K562 (cell line): ENCODE measurements at regions not wholly inside any gene's neighbourhood (a gene's known extent, or its start where the extent isn't known, plus 50 kb on each side); places are given as distances from the start of the nearest gene placed in this dataset.

Source experiments
- ATAC-seq: fragments of 200-7000 bp; cut with Tn5 transposase; 3 replicates; pipeline ENCODE4 v1.9.1; 2020; ENCODE audit warnings: moderate library complexity
- BruUV-seq: library from RNA; stranded (reverse); fragments of 400-500 nt; replicated peaks from 2 replicates; lab custom pipeline; 2021; lab: Mats Ljungman, UMichigan
- CTCF ChIA-PET: fragments of 300-600 bp; formaldehyde crosslinking; extraction: SDS; loops from one replicate; lab custom pipeline; 2021; ENCODE audit warnings: low intra/inter-chr PET ratio; lab: Yijun Ruan, JAX
- POLR2A ChIA-PET: fragments of 300-600, 350-650 bp; sonication (Branson Sonifier 250); formaldehyde crosslinking; extraction: SDS; loops from one replicate; lab custom pipeline; 2021; ENCODE audit warnings: antibody characterized with exemption, inconsistent platforms; lab: Yijun Ruan, JAX
- DNase-seq, 4 experiments: peaks; one replicate each; pipeline versions ENCODE4 v3.0.0 to v3.0.0-alpha.2; 2011 to 2018; ENCODE audit warnings: low spot score in 3 of 4, mixed read lengths in 3 of 4; ENCODE audit errors: extremely low read depth in 1 of 4
- FAIRE-seq: peaks from 2 replicates; lab custom pipeline; 2011; peaks lifted over from hg19 to GRCh38; lab: Jason Lieb, UNC
- H2AFZ ChIP-seq: 2 replicates; pipeline ENCODE4 v1.6.0; 2011; ENCODE audit warnings: low read depth, low read length, control low read depth, inconsistent platforms
- H3K27ac ChIP-seq: fragments of 200-600 bp; 3 replicates; pipeline ENCODE4 v1.8.0; 2011; ENCODE audit warnings: low read depth, mild to moderate bottlenecking, control low read depth, inconsistent platforms, low read length, moderate library complexity, mixed read lengths; ENCODE audit errors: extremely low read depth
- H3K27me3 ChIP-seq, 2 experiments: fragments of 300-600 bp in 1 of 2; 2 replicates in 1 of 2; 3 replicates in 1 of 2; pipeline versions ENCODE4 v1.6.0 to v1.8.0; 2011; ENCODE audit warnings: inconsistent platforms in 2 of 2, low read length in 2 of 2, mild to moderate bottlenecking in 1 of 2, mixed read lengths in 1 of 2, moderate library complexity in 1 of 2; ENCODE audit not compliant: control insufficient read depth in 2 of 2, insufficient read depth in 2 of 2
- H3K36me3 ChIP-seq: fragments of 300-600 bp; 3 replicates; pipeline ENCODE4 v1.8.0; 2011; ENCODE audit warnings: mild to moderate bottlenecking, low read length, inconsistent platforms; ENCODE audit not compliant: control insufficient read depth, insufficient read depth
- H3K4me1 ChIP-seq, 2 experiments: fragments of 200-600 bp in 1 of 2; replicated peaks in 1 of 2; 2 replicates in 1 of 2; 3 replicates in 1 of 2; pipeline versions ENCODE4 v1.5.1 to v1.8.0; 2011; ENCODE audit warnings: inconsistent platforms in 2 of 2, low read length in 2 of 2, mild to moderate bottlenecking in 1 of 2, mixed read lengths in 1 of 2, moderate library complexity in 1 of 2; ENCODE audit not compliant: control insufficient read depth in 2 of 2, insufficient read depth in 2 of 2
- H3K4me2 ChIP-seq: 2 replicates; pipeline ENCODE4 v1.6.1; 2011; ENCODE audit warnings: low read length, control low read depth, inconsistent platforms, mixed read lengths; ENCODE audit not compliant: insufficient read depth
- H3K4me3 ChIP-seq: fragments of 200-600 bp; sonication (generic), shearing (Covaris generic); 2 replicates; pipeline ENCODE4 v1.5.1; 2016; ENCODE audit warnings: control low read depth, inconsistent platforms
- H3K79me2 ChIP-seq: fragments of 200-600 bp; 3 replicates; pipeline ENCODE4 v1.8.0; 2011; ENCODE audit warnings: low read length, inconsistent platforms; ENCODE audit not compliant: control insufficient read depth, insufficient read depth
- H3K9ac ChIP-seq, 2 experiments: 2 replicates each; pipeline versions ENCODE4 v1.6.0 to v1.6.1; 2011; ENCODE audit warnings: low read depth in 2 of 2, low read length in 2 of 2, control low read depth in 1 of 2, inconsistent platforms in 1 of 2, mild to moderate bottlenecking in 1 of 2, mixed read lengths in 1 of 2; ENCODE audit not compliant: insufficient read depth in 1 of 2
- H3K9me1 ChIP-seq: one replicate; pipeline ENCODE4 v1.6.0; 2011; ENCODE audit warnings: inconsistent platforms, mild to moderate bottlenecking, low read length, moderate library complexity; ENCODE audit not compliant: control insufficient read depth, insufficient read depth
- H3K9me3 ChIP-seq: replicated peaks from 2 replicates; pipeline ENCODE4 v1.5.1; 2011; ENCODE audit warnings: low read depth, low read length, inconsistent platforms; ENCODE audit not compliant: control insufficient read depth, insufficient read depth
- H4K20me1 ChIP-seq: replicated peaks from 2 replicates; pipeline ENCODE4 v1.6.1; 2011; ENCODE audit warnings: low read length, inconsistent platforms, mixed read lengths; ENCODE audit not compliant: control insufficient read depth, insufficient read depth
- BCLAF1 ChIP-seq, 2 experiments: fragments of 450-650 bp in 1 of 2; IDR thresholded peaks; 2 replicates each; pipeline ENCODE4 v1.6.1; 2011 to 2017; ENCODE audit warnings: low read depth in 2 of 2, antibody characterized with exemption in 1 of 2, borderline replicate concordance in 1 of 2, low read length in 1 of 2, mild to moderate bottlenecking in 1 of 2, mixed read lengths in 1 of 2; ENCODE audit not compliant: control insufficient read depth in 1 of 2
- CHD2 ChIP-seq: IDR thresholded peaks from 2 replicates; pipeline ENCODE4 v1.6.1; 2011; ENCODE audit warnings: low read depth, low read length
- CREM ChIP-seq: IDR thresholded peaks from 2 replicates; pipeline ENCODE4 v1.6.1; 2014; ENCODE audit warnings: antibody characterized with exemption, low read depth
- E4F1 ChIP-seq: fragments of 250-450 bp; sonication (Bioruptor Pico); IDR thresholded peaks from 2 replicates; pipeline ENCODE4 v1.5.0; 2021; ENCODE audit warnings: mild to moderate bottlenecking, borderline replicate concordance
- ETV1 ChIP-seq: fragments of 450-650 bp; conservative IDR thresholded peaks from 2 replicates; pipeline ENCODE4 v1.6.1; 2016; ENCODE audit warnings: missing genetic modification characterization, control low read depth, low read depth, missing compliant biosample characterization
- GABPA ChIP-seq: fragments of 200-800 bp; sonication (Bioruptor generic); conservative IDR thresholded peaks from 2 replicates; pipeline ENCODE4 v1.6.1; 2016; ENCODE audit warnings: low read depth, missing genetic modification characterization, missing compliant biosample characterization
- MTA1 ChIP-seq: fragments of 450-650 bp; IDR thresholded peaks from 2 replicates; pipeline ENCODE4 v1.6.1; 2017; ENCODE audit warnings: borderline replicate concordance
- MTA3 ChIP-seq: fragments of 450-650 bp; formaldehyde crosslinking; IDR thresholded peaks from 2 replicates; pipeline ENCODE4 v1.6.1; 2017; ENCODE audit warnings: mild to moderate bottlenecking, borderline replicate concordance
- NFATC3 ChIP-seq: fragments of 450-650 bp; IDR thresholded peaks from 2 replicates; pipeline ENCODE4 v1.6.1; 2017; ENCODE audit warnings: mild to moderate bottlenecking
- PHF8 ChIP-seq: fragments of 200-600 bp; sonication (generic); IDR thresholded peaks from 2 replicates; pipeline ENCODE4 v1.6.1; 2012; ENCODE audit warnings: mixed run types, mild to moderate bottlenecking, inconsistent platforms, low read length, moderate library complexity, borderline replicate concordance
- YY1 ChIP-seq, 3 experiments: IDR thresholded peaks; 2 replicates each; pipeline ENCODE4 v1.6.1; 2011; ENCODE audit warnings: low read length in 2 of 3, mild to moderate bottlenecking in 2 of 3, moderate library complexity in 2 of 3, borderline replicate concordance in 1 of 3, control low read depth in 1 of 3, low read depth in 1 of 3; ENCODE audit not compliant: insufficient read depth in 3 of 3, insufficient replicate concordance in 2 of 3, control insufficient read depth in 1 of 3, insufficient read length in 1 of 3; ENCODE audit errors: extremely low read depth in 1 of 3
- ZNF263 ChIP-seq: sonication (generic); formaldehyde crosslinking; IDR thresholded peaks from 2 replicates; pipeline ENCODE4 v1.8.0; 2022; ENCODE audit warnings: mild to moderate bottlenecking, missing genetic modification reagents, borderline replicate concordance
- ZNF436 ChIP-seq: fragments of 250-450, 450-650 bp; sonication (Bioruptor Pico); formaldehyde crosslinking; IDR thresholded peaks from 2 replicates; pipeline ENCODE4 v1.7.0; 2020; ENCODE audit warnings: mild to moderate bottlenecking
- WGBS: fragments of 100-300 bp; shearing (Covaris generic); methylation state at CpG from one replicate; pipeline ENCODE4 v1.1.6; 2016; ENCODE audit warnings: low coverage, mixed read lengths; ENCODE audit not compliant: insufficient coverage; ENCODE audit errors: missing lambda C conversion rate; 5-methylcytosine and 5-hydroxymethylcytosine counted together
- in situ Hi-C: fragments of 300-500 bp; cut with MboI; formaldehyde crosslinking; loops from 4 replicates; pipeline ENCODE4 v1.15.0; 2018; ENCODE audit warnings: inconsistent platforms, mixed read lengths
- intact Hi-C: fragments of 100-400 bp; cut with micrococcal nuclease; formaldehyde crosslinking; loops from 2 replicates; pipeline ENCODE4 v1.14.2; 2022

- no peak for TF ChIP-seq GABPA
- no peak for TF ChIP-seq E4F1
- TF ChIP-seq MTA1 = no peak
- no peak for TF ChIP-seq ETV1 (tag)
- TF ChIP-seq PHF8 = no peak
- no peak for TF ChIP-seq CREM
- TF ChIP-seq, all 486 proteins: peak for 0
Observed at GRCh38 chr7:47183862-47184590, 397.9 kb downstream of the TNS3 start (continued).

- H3K4me2 ChIP-seq = no peak overlapping the region
- POLR2A ChIA-PET = interaction anchor here (0.7 kb wide), 1 partner anchor 11 kb away, joined by 3 read pairs; no protein-coding TSS in a partner anchor
- H2AFZ ChIP-seq = no peak overlapping the region
- no peaks in the 10 kb centered on the region for H3K79me2 ChIP-seq
- ATAC-seq (no peak), FAIRE-seq (no peak), DNase-seq (no peak)
- H3K4me1 ChIP-seq = no peaks in the 10 kb centered on the region; a peak in 1 of 5 replicates
- TF ChIP-seq MTA3 = no peak
- no peak for TF ChIP-seq BCLAF1 (IDR thresholded peaks at IDR 0.05; ENCODE audit: borderline replicate concordance in 1 of 2, control insufficient read depth in 1 of 2, low read depth in 2 of 2, low read length in 1 of 2)
- no peak for TF ChIP-seq ZNF263 (CRISPR knock-in tag)
- no peak for TF ChIP-seq ZNF436 (CRISPR knock-in tag)
- TF ChIP-seq CHD2 = no peak
- no peak for TF ChIP-seq NFATC3
- no peak for TF ChIP-seq YY1 (IDR thresholded peaks at IDR 0.05; ENCODE audit: borderline replicate concordance in 1 of 3, control insufficient read depth in 1 of 3, extremely low read depth in 1 of 3, insufficient read depth in 3 of 3, insufficient read length in 1 of 3, insufficient replicate concordance in 2 of 3, low read depth in 1 of 3, low read length in 2 of 3)
- CTCF ChIA-PET = interaction anchor here (0.6 kb wide), 1 partner anchor 1259 kb away, joined by 3 read pairs; no protein-coding TSS in a partner anchor
- no peaks in the 10 kb centered on the region for H3K9me3 ChIP-seq
- in situ Hi-C loops (loop anchor here (5.0 kb wide), 1 partner anchor 50 kb away; no protein-coding TSS in a partner anchor), intact Hi-C loops (loop anchor here (2.0 kb wide), 1 partner anchor 81 kb away; no protein-coding TSS in a partner anchor)
- no peaks in the 10 kb centered on the region for H3K36me3 ChIP-seq
- no peak overlapping the region for H3K4me3 ChIP-seq
- peaks cover 0 to 15% of the 10 kb centered on the region in 2 experiments; a peak in 2 of 5 replicates for H3K27me3 ChIP-seq
- no peaks in the 10 kb centered on the region for H3K9me1 ChIP-seq
- no peak overlapping the region for H3K9ac ChIP-seq
- H3K27ac ChIP-seq = no peak overlapping the region
- no peaks in the 10 kb centered on the region for H4K20me1 ChIP-seq
- no TSS peak for BruUV-seq
- WGBS = 2% methylated on average over 4 of the region's 4 CpGs
Observed at GRCh38 chr7:47181746-47182361, 400.1 kb downstream of the TNS3 start.
